HepG2 (cell line): ENCODE measurements at regions not wholly inside any gene's neighbourhood (a gene's known extent, or its start where the extent isn't known, plus 50 kb on each side); places are given as distances from the start of the nearest gene placed in this dataset.

Source experiments
- CEBPB ChIP-seq: IDR thresholded peaks from 2 replicates; pipeline ENCODE4 v1.6.1; 2011; ENCODE audit warnings: low read depth, low read length, improper control_type of control experiment, borderline replicate concordance
- POLR2A ChIP-seq, 2 experiments: IDR thresholded peaks; 2 replicates each; pipeline ENCODE4 v1.6.1; 2011; ENCODE audit warnings: low read depth in 2 of 2, low read length in 2 of 2, mild to moderate bottlenecking in 1 of 2, moderate library complexity in 1 of 2; ENCODE audit not compliant: insufficient read depth in 1 of 2
- RBAK ChIP-seq: sonication (generic); formaldehyde crosslinking; IDR thresholded peaks from 2 replicates; pipeline ENCODE4 v1.5.1; 2020; ENCODE audit warnings: mild to moderate bottlenecking, missing genetic modification reagents
- ZNF138 ChIP-seq: sonication (generic); formaldehyde crosslinking; IDR thresholded peaks from 2 replicates; pipeline ENCODE4 v1.5.0; 2020; ENCODE audit warnings: mild to moderate bottlenecking, low read depth, missing genetic modification reagents
- TF ChIP-seq, protein P1 (sequence below): sonication (generic); formaldehyde crosslinking; IDR thresholded peaks from 2 replicates; pipeline ENCODE4 v1.5.0; 2020; ENCODE audit warnings: mild to moderate bottlenecking, missing genetic modification reagents, moderate library complexity

DNA sequence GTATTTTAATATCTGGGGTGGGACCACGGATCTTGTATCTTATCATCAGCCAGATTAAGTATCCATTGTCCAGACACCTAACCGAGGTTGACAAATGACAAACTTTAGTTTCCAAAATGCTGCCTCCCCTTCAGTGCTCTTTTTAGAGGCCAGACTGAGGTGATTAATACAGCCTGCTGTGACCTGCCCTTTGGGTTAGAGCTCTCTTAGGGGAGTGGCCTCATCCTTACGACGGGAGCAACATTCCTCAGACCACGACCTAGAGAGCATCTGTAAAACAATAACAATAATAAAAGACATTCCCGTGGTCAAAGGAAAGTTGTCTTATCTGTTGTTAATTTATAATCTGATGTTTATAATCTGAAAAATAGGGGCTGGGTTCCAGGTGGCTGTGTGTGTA, 405.3 kb downstream of the LPIN1 start:
- TF ChIP-seq ZNF138 (CRISPR knock-in tag) (no peak), POLR2A (IDR thresholded peaks at IDR 0.05; ENCODE audit: insufficient read depth in 1 of 2, low read depth in 2 of 2, low read length in 2 of 2) (no peak), CEBPB (no peak), RBAK (CRISPR knock-in tag) (no peak)
- TF ChIP-seq, protein P1, sequence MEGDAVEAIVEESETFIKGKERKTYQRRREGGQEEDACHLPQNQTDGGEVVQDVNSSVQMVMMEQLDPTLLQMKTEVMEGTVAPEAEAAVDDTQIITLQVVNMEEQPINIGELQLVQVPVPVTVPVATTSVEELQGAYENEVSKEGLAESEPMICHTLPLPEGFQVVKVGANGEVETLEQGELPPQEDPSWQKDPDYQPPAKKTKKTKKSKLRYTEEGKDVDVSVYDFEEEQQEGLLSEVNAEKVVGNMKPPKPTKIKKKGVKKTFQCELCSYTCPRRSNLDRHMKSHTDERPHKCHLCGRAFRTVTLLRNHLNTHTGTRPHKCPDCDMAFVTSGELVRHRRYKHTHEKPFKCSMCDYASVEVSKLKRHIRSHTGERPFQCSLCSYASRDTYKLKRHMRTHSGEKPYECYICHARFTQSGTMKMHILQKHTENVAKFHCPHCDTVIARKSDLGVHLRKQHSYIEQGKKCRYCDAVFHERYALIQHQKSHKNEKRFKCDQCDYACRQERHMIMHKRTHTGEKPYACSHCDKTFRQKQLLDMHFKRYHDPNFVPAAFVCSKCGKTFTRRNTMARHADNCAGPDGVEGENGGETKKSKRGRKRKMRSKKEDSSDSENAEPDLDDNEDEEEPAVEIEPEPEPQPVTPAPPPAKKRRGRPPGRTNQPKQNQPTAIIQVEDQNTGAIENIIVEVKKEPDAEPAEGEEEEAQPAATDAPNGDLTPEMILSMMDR (CRISPR knock-in tag), result no peak
